HUES64 (cell line): ENCODE measurements at regions not wholly inside any gene's neighbourhood (a gene's known extent, or its start where the extent isn't known, plus 50 kb on each side); places are given as distances from the start of the nearest gene placed in this dataset.
"Not testable (repeated sequence)": the region's sequence is repeated elsewhere in the genome, so short reads cannot be mapped to it uniquely, and the experiment has no call there.

Experiments
- H3K27ac ChIP-seq: 2 replicates; pipeline ENCODE4 v1.7.0; 2013; ENCODE audit warnings: low read depth, low read length, inconsistent platforms
- H3K27me3 ChIP-seq: 2 replicates; pipeline ENCODE4 v1.6.1; 2013; ENCODE audit warnings: mild to moderate bottlenecking, low read length; ENCODE audit not compliant: insufficient read depth
- H3K36me3 ChIP-seq: 2 replicates; pipeline ENCODE4 v1.6.1; 2013; ENCODE audit warnings: mild to moderate bottlenecking, low read length; ENCODE audit not compliant: insufficient read depth
- H3K4me1 ChIP-seq: 2 replicates; pipeline ENCODE4 v1.6.1; 2013; ENCODE audit warnings: mild to moderate bottlenecking, low read length, moderate library complexity; ENCODE audit not compliant: insufficient read depth
- H3K4me3 ChIP-seq: 2 replicates; pipeline ENCODE4 v1.5.1; 2013; ENCODE audit warnings: mild to moderate bottlenecking, low read length, moderate library complexity
- H3K9ac ChIP-seq: 2 replicates; pipeline ENCODE4 v1.6.1; 2013; ENCODE audit warnings: mild to moderate bottlenecking, low read depth, low read length
- H3K9me3 ChIP-seq: 2 replicates; pipeline ENCODE4 v1.6.1; 2013; ENCODE audit warnings: low read depth, low read length; ENCODE audit not compliant: insufficient read depth
- WGBS: fragments of 150-250, 120-280 bp; methylation state at CpG from one replicate; pipeline ENCODE4 v1.1.7; 2013; ENCODE audit warnings: missing lambda C conversion rate; 5-methylcytosine and 5-hydroxymethylcytosine counted together

- 94% methylated on average over 1 of the region's 3 CpGs for WGBS
- Histone ChIP-seq H3K4me1 (peaks cover 9% of the 10 kb centered on the region), H3K9ac (no peak overlapping the region), H3K4me3 (no peak overlapping the region), H3K36me3 (no peaks in the 10 kb centered on the region), H3K27me3 (no peaks in the 10 kb centered on the region), H3K27ac (no peak overlapping the region), H3K9me3 (no peaks in the 10 kb centered on the region)
These were observed 318.9 kb downstream of the OMA1 start for GRCh38 chr1:58227604-58228003.

GRCh38 chr1:58223522-58223921, 323.0 kb downstream of the OMA1 start:
- 93% methylated on average over 3 of the region's 4 CpGs for WGBS
- no peak overlapping the region for H3K9ac ChIP-seq
- no peaks in the 10 kb centered on the region for H3K27me3 ChIP-seq
- H3K27ac ChIP-seq = no peak overlapping the region
- no peaks in the 10 kb centered on the region for H3K9me3 ChIP-seq
- H3K4me3 ChIP-seq = no peak overlapping the region
- H3K4me1 ChIP-seq = no peaks in the 10 kb centered on the region
- H3K36me3 ChIP-seq = no peaks in the 10 kb centered on the region

- Histone ChIP-seq H3K4me3 (no peak overlapping the region), H3K27me3 (no peaks in the 10 kb centered on the region), H3K27ac (no peak overlapping the region), H3K9me3 (no peaks in the 10 kb centered on the region), H3K9ac (no peak overlapping the region), H3K36me3 (no peaks in the 10 kb centered on the region), H3K4me1 (no peaks in the 10 kb centered on the region)
- WGBS = 86% methylated on average over 3 of the region's 4 CpGs
These were observed 325.6 kb downstream of the OMA1 start for GRCh38 chr1:58220836-58221472.

- 100% methylated on average over 3 of the region's 3 CpGs for WGBS
- not testable (repeated sequence) for H3K4me3 ChIP-seq
These were observed 330.4 kb downstream of the OMA1 start for GRCh38 chr1:58216169-58216568.

GRCh38 chr1:58214674-58215073, 331.9 kb downstream of the OMA1 start:
- no peak overlapping the region for H3K27ac ChIP-seq
- no peaks in the 10 kb centered on the region for H3K4me1 ChIP-seq
- H3K27me3 ChIP-seq = no peaks in the 10 kb centered on the region
- H3K4me3 ChIP-seq = no peak overlapping the region
- WGBS = 84% methylated on average over 1 of the region's 1 CpG
- no peaks in the 10 kb centered on the region for H3K36me3 ChIP-seq
- no peaks in the 10 kb centered on the region for H3K9me3 ChIP-seq
- H3K9ac ChIP-seq = no peak overlapping the region

More at GRCh38 chr1:58216169-58216568, 330.4 kb downstream of the OMA1 start:
- H3K27me3 ChIP-seq, H3K9me3 ChIP-seq, H3K9ac ChIP-seq, H3K27ac ChIP-seq, H3K4me1 ChIP-seq, H3K36me3 ChIP-seq: not testable (repeated sequence)

- H3K9me3 ChIP-seq = no peaks in the 10 kb centered on the region
- 50% methylated on average over 3 of the region's 3 CpGs for WGBS
- H3K36me3 ChIP-seq = no peaks in the 10 kb centered on the region
- H3K9ac ChIP-seq = no peak overlapping the region
- H3K27me3 ChIP-seq = no peaks in the 10 kb centered on the region
- no peak overlapping the region for H3K27ac ChIP-seq
- H3K4me1 ChIP-seq = no peaks in the 10 kb centered on the region; the same call in 1 of the 2 replicates
- no peak overlapping the region for H3K4me3 ChIP-seq
These were observed 334.7 kb downstream of the OMA1 start for GRCh38 chr1:58211869-58212268.

GRCh38 chr1:58209575-58209974, 337.0 kb downstream of the OMA1 start:
- no peak overlapping the region for H3K4me3 ChIP-seq
- no peaks in the 10 kb centered on the region; the same call in 1 of the 2 replicates for H3K4me1 ChIP-seq
- H3K27me3 ChIP-seq = no peaks in the 10 kb centered on the region
- H3K9ac ChIP-seq = no peak overlapping the region
- H3K27ac ChIP-seq = no peak overlapping the region
- no peaks in the 10 kb centered on the region for H3K9me3 ChIP-seq
- H3K36me3 ChIP-seq = no peaks in the 10 kb centered on the region
- WGBS = 100% methylated on average over 2 of the region's 3 CpGs

- no peaks in the 10 kb centered on the region for H3K9me3 ChIP-seq
- no peak overlapping the region for H3K4me3 ChIP-seq
- WGBS = 93% methylated on average over 1 of the region's 1 CpG
- H3K4me1 ChIP-seq = no peaks in the 10 kb centered on the region; the same call in 1 of the 2 replicates
- H3K27ac ChIP-seq = no peak overlapping the region
- no peaks in the 10 kb centered on the region for H3K27me3 ChIP-seq
- H3K9ac ChIP-seq = no peak overlapping the region
- no peaks in the 10 kb centered on the region for H3K36me3 ChIP-seq
These were observed 339.8 kb downstream of the OMA1 start for GRCh38 chr1:58206749-58207148.

GRCh38 chr1:58204284-58204683, 342.2 kb downstream of the OMA1 start:
- no peaks in the 10 kb centered on the region for H3K9me3 ChIP-seq
- H3K4me1 ChIP-seq = no peaks in the 10 kb centered on the region; the same call in 1 of the 2 replicates
- no peaks in the 10 kb centered on the region for H3K36me3 ChIP-seq
- H3K27me3 ChIP-seq = no peaks in the 10 kb centered on the region
- whole genome bisulfite sequencing = 91% methylated on average over 3 of the region's 3 CpGs
- H3K9ac ChIP-seq = no peak overlapping the region
- H3K27ac ChIP-seq = no peak overlapping the region
- H3K4me3 ChIP-seq = no peak overlapping the region

GRCh38 chr1:58201492-58202106, 344.9 kb downstream of the OMA1 start:
- no peak overlapping the region for H3K4me3 ChIP-seq
- H3K27ac ChIP-seq = no peak overlapping the region
- H3K27me3 ChIP-seq = no peaks in the 10 kb centered on the region
- H3K9ac ChIP-seq = no peak overlapping the region
- H3K4me1 ChIP-seq = no peaks in the 10 kb centered on the region
- no peaks in the 10 kb centered on the region for H3K36me3 ChIP-seq
- H3K9me3 ChIP-seq = no peaks in the 10 kb centered on the region
- WGBS = 89% methylated on average over 2 of the region's 2 CpGs

- H3K36me3 ChIP-seq = no peaks in the 10 kb centered on the region
- no peaks in the 10 kb centered on the region for H3K27me3 ChIP-seq
- H3K4me1 ChIP-seq = no peaks in the 10 kb centered on the region
- H3K9ac ChIP-seq = no peak overlapping the region
- no peak overlapping the region for H3K27ac ChIP-seq
- H3K9me3 ChIP-seq = no peaks in the 10 kb centered on the region
- no peak overlapping the region for H3K4me3 ChIP-seq
These were observed 346.1 kb downstream of the OMA1 start for GRCh38 chr1:58200437-58200836.
